ENCODE measurements at regions not wholly inside any gene's neighbourhood (a gene's known extent, or its start where the extent isn't known, plus 50 kb on each side); places are given as distances from the start of the nearest gene placed in this dataset.

- no peak for TF ChIP-seq SIN3A (IDR thresholded peaks at IDR 0.05; ENCODE audit: borderline replicate concordance, insufficient read depth, low read length)
- no peak for TF ChIP-seq POLR2AphosphoS5 (IDR thresholded peaks at IDR 0.05; ENCODE audit: low read depth, low read length)
These were observed 1294.2 kb downstream of the EFNA5 start for GRCh38 chr5:106376522-106376921.

Measured in PFSK-1 (cell line).